ENCODE measurements at regions not wholly inside any gene's neighbourhood (a gene's known extent, or its start where the extent isn't known, plus 50 kb on each side); places are given as distances from the start of the nearest gene placed in this dataset.

DNA sequence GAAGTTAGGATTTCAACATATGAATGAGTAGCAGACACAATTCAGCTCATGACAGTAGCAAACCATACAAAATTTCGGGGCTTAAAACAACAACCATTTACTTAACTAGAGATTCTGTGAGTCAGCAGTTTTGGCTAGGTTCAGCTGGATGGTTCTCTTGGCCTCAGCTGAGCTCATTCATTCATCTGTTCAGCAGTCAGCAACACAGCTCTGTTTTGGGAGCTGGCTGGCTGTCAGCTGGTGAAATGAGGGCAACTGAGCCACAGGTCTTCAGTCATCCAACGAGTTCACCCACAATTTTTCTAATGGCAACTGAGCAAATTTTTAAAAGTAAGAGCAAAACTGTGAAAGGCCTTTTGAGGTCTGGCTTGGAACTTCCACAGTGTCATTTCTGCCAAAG lies 2005.1 kb upstream of the AGA start:
- Histone ChIP-seq H3K36me3 (ENCODE audit: control insufficient read depth in 1 of 2, insufficient read depth in 2 of 2, low read length in 2 of 2) (no peaks in the 10 kb centered on the region), H2AFZ (ENCODE audit: low read depth, low read length, poor library complexity, severe bottlenecking) (no peak overlapping the region), H3K27ac (ENCODE audit: low read depth, low read length) (no peak overlapping the region), H3K4me3 (replicated peaks in 1 of 2; ENCODE audit: low read depth in 1 of 2, low read length in 2 of 2) (no peak overlapping the region), H3K79me2 (ENCODE audit: insufficient read depth, low read length) (no peaks in the 10 kb centered on the region), H3K9me3 (ENCODE audit: control insufficient read depth in 1 of 2, insufficient read depth in 1 of 2, low read depth in 1 of 2, low read length in 2 of 2) (no peaks in the 10 kb centered on the region), H3K9ac (ENCODE audit: low read length) (no peak overlapping the region), H3K9me2 (ENCODE audit: insufficient read depth) (no peaks in the 10 kb centered on the region), H4K20me1 (ENCODE audit: insufficient read depth) (no peaks in the 10 kb centered on the region), H3K4me1 (ENCODE audit: control insufficient read depth in 1 of 2, insufficient read depth in 2 of 2, low read length in 2 of 2) (no peaks in the 10 kb centered on the region), H3K27me3 (ENCODE audit: insufficient read depth, low read length) (no peaks in the 10 kb centered on the region), H3K4me2 (ENCODE audit: low read length) (no peak overlapping the region)
- POLR2A ChIA-PET = no interaction called here
- RAD21 ChIA-PET (ENCODE audit: low non-redundant PET in 1 of 2, low total read pairs in 2 of 2, uncharacterized antibody in 2 of 2, unreplicated experiment in 2 of 2) = no interaction called here
- no TSS peak for BruUV-seq (replicated peaks)
- CTCF ChIA-PET = no interaction called here
- intact Hi-C loops (cut with micrococcal nuclease) = no loop called here
- DNase-seq (ENCODE audit: low read depth, low spot score) (no peak), ATAC-seq (no peak)
- TF ChIP-seq, protein P1, sequence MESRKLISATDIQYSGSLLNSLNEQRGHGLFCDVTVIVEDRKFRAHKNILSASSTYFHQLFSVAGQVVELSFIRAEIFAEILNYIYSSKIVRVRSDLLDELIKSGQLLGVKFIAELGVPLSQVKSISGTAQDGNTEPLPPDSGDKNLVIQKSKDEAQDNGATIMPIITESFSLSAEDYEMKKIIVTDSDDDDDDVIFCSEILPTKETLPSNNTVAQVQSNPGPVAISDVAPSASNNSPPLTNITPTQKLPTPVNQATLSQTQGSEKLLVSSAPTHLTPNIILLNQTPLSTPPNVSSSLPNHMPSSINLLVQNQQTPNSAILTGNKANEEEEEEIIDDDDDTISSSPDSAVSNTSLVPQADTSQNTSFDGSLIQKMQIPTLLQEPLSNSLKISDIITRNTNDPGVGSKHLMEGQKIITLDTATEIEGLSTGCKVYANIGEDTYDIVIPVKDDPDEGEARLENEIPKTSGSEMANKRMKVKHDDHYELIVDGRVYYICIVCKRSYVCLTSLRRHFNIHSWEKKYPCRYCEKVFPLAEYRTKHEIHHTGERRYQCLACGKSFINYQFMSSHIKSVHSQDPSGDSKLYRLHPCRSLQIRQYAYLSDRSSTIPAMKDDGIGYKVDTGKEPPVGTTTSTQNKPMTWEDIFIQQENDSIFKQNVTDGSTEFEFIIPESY (IDR thresholded peaks at IDR 0.05; ENCODE audit: extremely low read depth, insufficient replicate concordance, low read length) = no peak
- no peak for TF ChIP-seq TCF7L2 (IDR thresholded peaks at IDR 0.05; ENCODE audit: borderline replicate concordance, extremely low read depth, insufficient read depth, insufficient read length)
- no peak for TF ChIP-seq SRF (IDR thresholded peaks at IDR 0.05; ENCODE audit: low read depth)
- TF ChIP-seq EGR1 (IDR thresholded peaks at IDR 0.05; ENCODE audit: low read depth) = no peak
- TF ChIP-seq, protein P2, sequence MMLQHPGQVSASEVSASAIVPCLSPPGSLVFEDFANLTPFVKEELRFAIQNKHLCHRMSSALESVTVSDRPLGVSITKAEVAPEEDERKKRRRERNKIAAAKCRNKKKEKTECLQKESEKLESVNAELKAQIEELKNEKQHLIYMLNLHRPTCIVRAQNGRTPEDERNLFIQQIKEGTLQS (IDR thresholded peaks at IDR 0.05) = no peak
- no peak for TF ChIP-seq ELF1 (IDR thresholded peaks at IDR 0.05; ENCODE audit: borderline replicate concordance, low read depth)
- TF ChIP-seq RAD21 (IDR thresholded peaks at IDR 0.05; ENCODE audit: low read depth) = no peak
- no peak for TF ChIP-seq CEBPB (IDR thresholded peaks at IDR 0.05; ENCODE audit: low read depth)
- TF ChIP-seq EZH2 (IDR thresholded peaks at IDR 0.05) = no peak
- no peak for TF ChIP-seq EZH2phosphoT487 (IDR thresholded peaks at IDR 0.05; ENCODE audit: borderline replicate concordance)
- TF ChIP-seq ZNF274 (IDR thresholded peaks at IDR 0.05; ENCODE audit: low read depth, low read length) = no peak
- TF ChIP-seq POLR2A (IDR thresholded peaks at IDR 0.05; ENCODE audit: borderline replicate concordance, extremely low read depth, insufficient read depth, insufficient read length) = no peak
- TF ChIP-seq SP1 (IDR thresholded peaks at IDR 0.05; ENCODE audit: low read depth) = no peak
- TF ChIP-seq ZFX (IDR thresholded peaks at IDR 0.05) = no peak

Measured in HCT116 (cell line).